ENCODE measurements at regions not wholly inside any gene's neighbourhood (a gene's known extent, or its start where the extent isn't known, plus 50 kb on each side); places are given as distances from the start of the nearest gene placed in this dataset.

GRCh38 chr13:67662997-67663396, 432.9 kb upstream of the PCDH9 start (continued):
- no peak for TF ChIP-seq ZNF48 (tag by site-specific recombination; IDR thresholded peaks at IDR 0.05)
- TF ChIP-seq KLF17 (tag by site-specific recombination; IDR thresholded peaks at IDR 0.05), result no peak
- no peak for TF ChIP-seq MZF1 (tag by site-specific recombination; IDR thresholded peaks at IDR 0.05; ENCODE audit: borderline replicate concordance)

DNA sequence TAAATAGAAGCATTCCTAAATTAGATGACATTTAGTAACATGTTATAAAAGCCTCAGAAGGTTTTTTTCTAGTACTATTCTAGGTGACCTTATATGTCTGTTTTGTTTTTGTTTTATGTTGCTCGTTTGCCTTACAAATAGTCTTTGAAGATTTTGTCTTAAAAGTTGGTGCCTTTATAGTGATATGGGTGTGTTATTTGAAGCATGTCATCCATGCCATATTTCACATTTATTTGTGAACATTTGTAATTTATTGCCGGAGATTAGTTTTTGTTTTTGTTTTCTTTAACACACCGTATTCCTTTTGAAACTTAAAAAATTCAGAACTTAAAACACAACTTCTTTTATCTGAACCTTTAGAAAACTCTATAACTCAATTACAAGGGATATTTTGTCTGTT, 422.8 kb upstream of the PCDH9 start:
- POLR2A ChIA-PET, result no interaction called here
- no peak overlapping the region for H3K27ac ChIP-seq (ENCODE audit: extremely low read depth, low read depth, low read length)
- TF ChIP-seq ZNF548 (tag by site-specific recombination; IDR thresholded peaks at IDR 0.05), result no peak
- TF ChIP-seq MZF1 (tag by site-specific recombination; IDR thresholded peaks at IDR 0.05; ENCODE audit: borderline replicate concordance), result no peak
- no peak for TF ChIP-seq ZNF18 (tag by site-specific recombination; IDR thresholded peaks at IDR 0.05)
- no peak for TF ChIP-seq GLIS2 (tag by site-specific recombination; IDR thresholded peaks at IDR 0.05)
- no peak for TF ChIP-seq ZNF518A (tag by site-specific recombination; conservative IDR thresholded peaks at IDR 0.05; ENCODE audit: low read depth)
- TF ChIP-seq IKZF3 (tag by site-specific recombination; IDR thresholded peaks at IDR 0.05), result no peak
- TF ChIP-seq, protein P1, sequence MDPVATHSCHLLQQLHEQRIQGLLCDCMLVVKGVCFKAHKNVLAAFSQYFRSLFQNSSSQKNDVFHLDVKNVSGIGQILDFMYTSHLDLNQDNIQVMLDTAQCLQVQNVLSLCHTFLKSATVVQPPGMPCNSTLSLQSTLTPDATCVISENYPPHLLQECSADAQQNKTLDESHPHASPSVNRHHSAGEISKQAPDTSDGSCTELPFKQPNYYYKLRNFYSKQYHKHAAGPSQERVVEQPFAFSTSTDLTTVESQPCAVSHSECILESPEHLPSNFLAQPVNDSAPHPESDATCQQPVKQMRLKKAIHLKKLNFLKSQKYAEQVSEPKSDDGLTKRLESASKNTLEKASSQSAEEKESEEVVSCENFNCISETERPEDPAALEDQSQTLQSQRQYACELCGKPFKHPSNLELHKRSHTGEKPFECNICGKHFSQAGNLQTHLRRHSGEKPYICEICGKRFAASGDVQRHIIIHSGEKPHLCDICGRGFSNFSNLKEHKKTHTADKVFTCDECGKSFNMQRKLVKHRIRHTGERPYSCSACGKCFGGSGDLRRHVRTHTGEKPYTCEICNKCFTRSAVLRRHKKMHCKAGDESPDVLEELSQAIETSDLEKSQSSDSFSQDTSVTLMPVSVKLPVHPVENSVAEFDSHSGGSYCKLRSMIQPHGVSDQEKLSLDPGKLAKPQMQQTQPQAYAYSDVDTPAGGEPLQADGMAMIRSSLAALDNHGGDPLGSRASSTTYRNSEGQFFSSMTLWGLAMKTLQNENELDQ (tag by site-specific recombination; IDR thresholded peaks at IDR 0.05; ENCODE audit: low read depth), result no peak
- TF ChIP-seq ZNF223 (tag by site-specific recombination; IDR thresholded peaks at IDR 0.05), result no peak
- TF ChIP-seq ZNF777 (tag by site-specific recombination; IDR thresholded peaks at IDR 0.05; ENCODE audit: borderline replicate concordance), result no peak
- CTCF ChIA-PET, result no interaction called here
- H3K4me3 ChIP-seq (ENCODE audit: low read depth, low read length), result no peak overlapping the region
- H3K4me1 ChIP-seq (ENCODE audit: control insufficient read depth, insufficient read depth, low read length), result no peaks in the 10 kb centered on the region
- H3K36me3 ChIP-seq (ENCODE audit: control insufficient read depth in 2 of 2, insufficient read depth in 1 of 2, low read length in 2 of 2), result no peaks in the 10 kb centered on the region
- H3K9me3 ChIP-seq (ENCODE audit: control insufficient read depth, insufficient read depth, low read depth, low read length), result no peaks in the 10 kb centered on the region

- ChIA-PET CTCF (no interaction called here), POLR2A (no interaction called here)
- Histone ChIP-seq H3K36me3 (ENCODE audit: control insufficient read depth in 2 of 2, insufficient read depth in 1 of 2, low read length in 2 of 2) (no peaks in the 10 kb centered on the region), H3K4me3 (ENCODE audit: low read depth, low read length) (no peak overlapping the region), H3K27ac (ENCODE audit: extremely low read depth, low read depth, low read length) (no peak overlapping the region), H3K4me1 (ENCODE audit: control insufficient read depth, insufficient read depth, low read length) (no peaks in the 10 kb centered on the region), H3K9me3 (ENCODE audit: control insufficient read depth, insufficient read depth, low read depth, low read length) (no peaks in the 10 kb centered on the region)
- no peak for TF ChIP-seq ZNF324 (tag by site-specific recombination; IDR thresholded peaks at IDR 0.05)
- TF ChIP-seq ZSCAN16 (tag by site-specific recombination; IDR thresholded peaks at IDR 0.05), result no peak
- no peak for TF ChIP-seq ZNF585B (tag by site-specific recombination; IDR thresholded peaks at IDR 0.05)
- TF ChIP-seq, protein P2, sequence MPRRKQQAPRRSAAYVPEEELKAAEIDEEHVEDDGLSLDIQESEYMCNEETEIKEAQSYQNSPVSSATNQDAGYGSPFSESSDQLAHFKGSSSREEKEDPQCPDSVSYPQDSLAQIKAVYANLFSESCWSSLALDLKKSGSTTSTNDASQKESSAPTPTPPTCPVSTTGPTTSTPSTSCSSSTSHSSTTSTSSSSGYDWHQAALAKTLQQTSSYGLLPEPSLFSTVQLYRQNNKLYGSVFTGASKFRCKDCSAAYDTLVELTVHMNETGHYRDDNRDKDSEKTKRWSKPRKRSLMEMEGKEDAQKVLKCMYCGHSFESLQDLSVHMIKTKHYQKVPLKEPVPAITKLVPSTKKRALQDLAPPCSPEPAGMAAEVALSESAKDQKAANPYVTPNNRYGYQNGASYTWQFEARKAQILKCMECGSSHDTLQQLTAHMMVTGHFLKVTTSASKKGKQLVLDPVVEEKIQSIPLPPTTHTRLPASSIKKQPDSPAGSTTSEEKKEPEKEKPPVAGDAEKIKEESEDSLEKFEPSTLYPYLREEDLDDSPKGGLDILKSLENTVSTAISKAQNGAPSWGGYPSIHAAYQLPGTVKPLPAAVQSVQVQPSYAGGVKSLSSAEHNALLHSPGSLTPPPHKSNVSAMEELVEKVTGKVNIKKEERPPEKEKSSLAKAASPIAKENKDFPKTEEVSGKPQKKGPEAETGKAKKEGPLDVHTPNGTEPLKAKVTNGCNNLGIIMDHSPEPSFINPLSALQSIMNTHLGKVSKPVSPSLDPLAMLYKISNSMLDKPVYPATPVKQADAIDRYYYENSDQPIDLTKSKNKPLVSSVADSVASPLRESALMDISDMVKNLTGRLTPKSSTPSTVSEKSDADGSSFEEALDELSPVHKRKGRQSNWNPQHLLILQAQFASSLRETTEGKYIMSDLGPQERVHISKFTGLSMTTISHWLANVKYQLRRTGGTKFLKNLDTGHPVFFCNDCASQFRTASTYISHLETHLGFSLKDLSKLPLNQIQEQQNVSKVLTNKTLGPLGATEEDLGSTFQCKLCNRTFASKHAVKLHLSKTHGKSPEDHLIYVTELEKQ (tag by site-specific recombination; IDR thresholded peaks at IDR 0.05; ENCODE audit: borderline replicate concordance), result no peak
- TF ChIP-seq ZNF202 (tag by site-specific recombination; IDR thresholded peaks at IDR 0.05; ENCODE audit: borderline replicate concordance), result no peak
- no peak for TF ChIP-seq ZNF394 (tag by site-specific recombination; IDR thresholded peaks at IDR 0.05; ENCODE audit: borderline replicate concordance)
These were observed 421.9 kb upstream of the PCDH9 start for GRCh38 chr13:67651908-67652465.
